ENCODE measurements at regions not wholly inside any gene's neighbourhood (a gene's known extent, or its start where the extent isn't known, plus 50 kb on each side); places are given as distances from the start of the nearest gene placed in this dataset.
"Not testable (repeated sequence)": the region's sequence is repeated elsewhere in the genome, so short reads cannot be mapped to it uniquely, and the experiment has no call there.

GRCh38 chr20:29885282-29886185 is 1371.9 kb upstream of the DEFB115 start:
- not testable (repeated sequence) for H3K4me1 Mint-ChIP-seq, H3K4me3 Mint-ChIP-seq, H3K27me3 Mint-ChIP-seq, H3K36me3 Mint-ChIP-seq, H3K27ac Mint-ChIP-seq
- H3K9me3 Mint-ChIP-seq = peaks cover 8 to 15% (median 12%) of the 10 kb centered on the region in 3 donors

- not testable (repeated sequence) for H3K36me3 Mint-ChIP-seq, H3K27ac Mint-ChIP-seq, H3K27me3 Mint-ChIP-seq, H3K4me3 Mint-ChIP-seq, H3K9me3 Mint-ChIP-seq, H3K4me1 Mint-ChIP-seq
Measured at GRCh38 chr20:29891555-29891954, 1365.9 kb upstream of the DEFB115 start.

Measured in IgD-negative memory B cell (primary cell).